GM21526 (cell line): ENCODE measurements at regions not wholly inside any gene's neighbourhood (a gene's known extent, or its start where the extent isn't known, plus 50 kb on each side); places are given as distances from the start of the nearest gene placed in this dataset.
"Not testable (repeated sequence)": the region's sequence is repeated elsewhere in the genome, so short reads cannot be mapped to it uniquely, and the experiment has no call there.

Experiments
- ATAC-seq: cut with Tn5 transposase; IDR thresholded peaks from one replicate; pipeline ENCODE4 v1.9.1; 2021; ENCODE audit warnings: moderate library complexity; ENCODE audit not compliant: unreplicated experiment, low FRiP score

DNA sequence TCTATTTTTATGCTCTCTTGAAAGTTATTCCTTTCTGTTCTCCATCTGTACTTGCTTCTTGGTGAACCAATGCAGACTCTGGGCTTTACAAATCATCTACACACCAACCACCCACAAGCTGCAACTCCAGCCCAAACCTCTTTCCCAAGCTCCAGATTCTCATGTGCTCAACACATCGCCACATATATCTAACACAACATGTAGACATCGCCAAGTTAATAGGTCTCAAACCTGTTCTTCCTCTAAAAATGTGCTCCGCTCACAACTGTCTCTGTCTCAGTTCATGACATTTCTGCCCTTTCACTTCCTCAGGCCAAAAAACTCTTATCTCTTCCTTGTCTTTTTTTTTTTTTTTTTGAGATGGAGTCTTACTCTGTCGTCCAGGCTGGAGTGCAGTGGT, 95.7 kb upstream of the EEPD1 start:
- ATAC-seq, result peak; percentile 81

- peak; percentile 83 for ATAC-seq
These were observed 94.9 kb upstream of the EEPD1 start for GRCh38 chr7:36058020-36058592.

DNA sequence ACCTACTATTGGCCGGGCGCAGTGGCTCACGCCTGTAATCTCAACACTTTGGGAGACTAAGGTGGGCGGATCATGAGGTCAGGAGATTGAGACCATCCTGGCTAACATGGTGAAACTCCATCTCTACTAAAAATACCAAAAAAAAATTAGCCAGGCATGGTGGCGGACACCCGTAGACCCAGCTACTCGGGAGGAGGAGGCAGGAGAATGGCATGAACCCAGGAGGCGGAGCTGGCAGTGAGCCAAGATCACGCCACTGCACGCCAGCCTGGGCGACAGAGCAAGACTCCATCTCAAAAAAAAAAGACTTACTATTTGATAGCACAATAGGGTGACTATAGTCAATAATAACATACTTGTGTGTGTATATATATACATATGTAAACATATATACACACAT, 92.7 kb upstream of the EEPD1 start:
- ATAC-seq, result not testable (repeated sequence)

GRCh38 chr7:36062154-36062815, 90.8 kb upstream of the EEPD1 start:
- ATAC-seq, result no peak

- no peak for ATAC-seq
These were observed 88.4 kb upstream of the EEPD1 start for GRCh38 chr7:36064676-36065075.

GRCh38 chr7:36065563-36066342, 87.3 kb upstream of the EEPD1 start:
- not testable (repeated sequence) for ATAC-seq

DNA sequence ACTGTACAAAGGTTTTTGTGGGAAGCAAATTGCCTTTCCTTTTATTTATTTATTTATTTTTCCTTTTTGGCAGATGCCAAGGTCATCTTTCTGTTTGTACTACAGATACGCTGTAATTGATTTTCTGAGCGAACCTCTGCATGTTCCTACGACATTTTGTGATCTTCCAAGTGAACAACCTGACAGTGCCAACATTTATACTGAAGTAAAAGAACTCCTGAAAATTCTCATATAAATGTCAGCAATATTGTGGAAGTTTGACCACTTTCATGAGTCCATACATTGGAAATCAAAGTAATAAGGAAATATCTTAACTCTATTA, 86.8 kb upstream of the EEPD1 start:
- no peak for ATAC-seq

DNA sequence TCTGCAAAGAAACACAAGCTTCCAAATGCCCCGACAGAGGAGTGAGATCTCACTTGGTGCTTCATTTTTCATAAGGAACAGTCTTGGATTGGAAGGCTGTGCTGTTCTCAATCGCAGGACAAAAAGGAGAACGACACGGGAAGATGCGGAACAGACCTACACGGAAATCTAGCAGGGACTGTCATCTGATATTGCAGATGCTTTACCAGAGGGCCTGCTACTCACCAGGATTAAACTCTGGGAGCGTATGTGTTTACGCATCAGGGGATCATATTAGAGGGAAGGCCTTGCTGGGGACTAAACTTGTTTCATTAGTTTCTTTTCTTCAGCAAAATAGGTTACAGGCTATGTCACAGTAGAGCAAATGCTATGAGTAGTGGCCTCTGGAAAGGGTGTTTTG, 82.8 kb upstream of the EEPD1 start:
- ATAC-seq, result no peak

DNA sequence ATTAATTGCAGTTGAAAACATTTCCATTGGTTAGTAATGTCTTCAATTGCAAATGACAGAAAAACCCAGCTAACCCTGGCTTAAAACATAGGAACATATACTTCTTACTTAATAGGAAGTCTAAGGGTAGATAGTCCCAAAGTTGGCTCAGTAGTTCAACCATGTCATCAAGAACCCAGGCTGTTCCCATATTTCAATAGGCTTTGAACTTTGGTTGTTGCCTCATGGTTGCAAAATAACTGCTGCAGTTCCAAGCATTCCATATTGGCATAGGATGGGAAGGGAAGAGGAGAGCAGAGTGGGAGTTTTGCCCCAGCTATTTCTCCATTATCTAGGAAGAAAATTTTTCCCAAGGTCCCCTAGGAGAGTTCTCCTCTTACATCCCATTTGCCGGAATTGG, 81.4 kb upstream of the EEPD1 start:
- no peak for ATAC-seq

DNA sequence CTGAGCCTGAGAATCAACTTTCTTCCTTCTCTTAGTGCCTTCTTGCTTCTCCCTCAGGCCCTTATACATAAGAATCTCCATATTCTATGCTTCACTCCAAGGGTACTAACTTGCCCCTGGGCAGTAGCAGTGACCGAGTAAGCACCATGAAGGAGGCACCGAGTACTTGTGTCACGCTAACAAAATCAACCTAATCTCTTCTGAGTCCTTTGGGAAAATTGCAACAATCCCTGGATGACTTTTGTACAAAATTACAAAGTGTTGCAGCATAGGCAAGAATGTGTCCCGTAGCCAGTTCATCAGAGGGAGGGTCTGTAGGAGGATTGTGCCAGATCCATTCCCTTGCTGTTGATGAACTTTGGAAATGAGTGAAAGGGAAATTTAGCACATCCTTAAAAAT, 80.4 kb upstream of the EEPD1 start:
- ATAC-seq, result no peak

GRCh38 chr7:36075561-36075960, 77.5 kb upstream of the EEPD1 start:
- no peak for ATAC-seq

GRCh38 chr7:36076074-36076473, 77.0 kb upstream of the EEPD1 start:
- ATAC-seq, result no peak

DNA sequence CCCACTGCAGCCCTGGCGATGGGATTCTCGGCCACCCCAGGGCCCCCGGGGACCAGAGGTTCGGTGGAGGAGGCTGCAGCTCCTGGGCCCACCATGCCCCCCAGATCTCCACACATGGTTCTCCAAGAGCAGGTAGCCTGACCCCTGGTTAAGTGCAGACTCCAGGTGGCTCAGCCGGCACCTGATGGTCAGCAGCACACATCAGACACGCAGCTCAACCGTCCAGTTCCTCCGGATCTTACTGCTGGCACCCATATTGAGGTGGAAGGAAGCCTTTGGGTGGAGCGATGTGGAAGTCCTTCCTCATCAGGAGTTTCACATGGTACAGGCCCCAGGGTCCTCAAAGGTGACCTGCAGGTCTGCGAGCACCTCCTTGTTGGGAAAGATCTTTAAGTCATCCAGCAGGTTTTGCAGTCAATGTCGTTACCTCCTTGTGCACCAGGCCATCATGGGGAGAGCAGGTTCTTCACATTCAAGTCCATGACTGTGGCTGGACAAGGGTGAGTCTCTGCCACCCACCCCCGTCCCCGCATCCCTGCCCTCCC, 74.2 kb upstream of the EEPD1 start:
- no peak for ATAC-seq

GRCh38 chr7:36079446-36080025, 73.5 kb upstream of the EEPD1 start:
- ATAC-seq, result no peak

DNA sequence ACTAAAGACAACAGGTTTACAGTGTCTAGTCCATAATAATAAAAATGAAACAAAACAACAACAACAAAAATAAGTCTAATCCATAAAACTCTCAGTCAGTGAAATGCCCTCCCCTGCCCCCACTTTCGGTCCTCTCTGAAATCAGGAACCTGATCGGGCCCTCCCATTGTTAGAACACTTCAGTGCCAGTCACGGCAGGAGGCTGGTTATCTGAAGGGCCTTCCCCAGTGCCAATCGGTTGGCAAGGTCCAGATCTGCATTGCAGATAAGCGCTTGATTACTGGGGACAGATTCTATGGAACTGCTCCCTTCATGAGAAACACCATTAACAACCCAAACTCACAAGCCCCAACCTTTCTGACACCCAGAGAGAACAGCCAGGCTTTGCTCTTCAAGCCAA, 72.2 kb upstream of the EEPD1 start:
- ATAC-seq, result no peak

GRCh38 chr7:36082216-36082615, 70.8 kb upstream of the EEPD1 start:
- no peak for ATAC-seq

DNA sequence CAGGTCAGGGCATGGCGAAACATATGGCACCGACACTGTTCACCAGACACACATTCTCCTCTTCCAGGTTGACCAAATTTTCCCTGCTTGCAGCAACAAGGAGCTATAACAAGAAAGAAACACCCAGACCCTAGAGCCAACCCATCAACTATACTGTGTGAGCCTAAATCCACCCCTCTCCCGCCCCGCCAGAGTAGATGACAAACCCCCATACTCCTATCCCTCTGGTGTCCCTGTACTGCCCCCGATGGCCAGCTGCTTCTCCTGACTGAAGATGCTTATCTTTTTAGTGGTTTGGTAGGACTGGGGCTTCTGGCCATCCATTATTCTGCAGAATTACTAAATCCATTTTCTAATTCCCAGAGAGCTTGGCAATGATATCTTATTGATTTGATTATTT, 70.1 kb upstream of the EEPD1 start:
- no peak for ATAC-seq

GRCh38 chr7:36083626-36084380, 69.3 kb upstream of the EEPD1 start:
- no peak for ATAC-seq

DNA sequence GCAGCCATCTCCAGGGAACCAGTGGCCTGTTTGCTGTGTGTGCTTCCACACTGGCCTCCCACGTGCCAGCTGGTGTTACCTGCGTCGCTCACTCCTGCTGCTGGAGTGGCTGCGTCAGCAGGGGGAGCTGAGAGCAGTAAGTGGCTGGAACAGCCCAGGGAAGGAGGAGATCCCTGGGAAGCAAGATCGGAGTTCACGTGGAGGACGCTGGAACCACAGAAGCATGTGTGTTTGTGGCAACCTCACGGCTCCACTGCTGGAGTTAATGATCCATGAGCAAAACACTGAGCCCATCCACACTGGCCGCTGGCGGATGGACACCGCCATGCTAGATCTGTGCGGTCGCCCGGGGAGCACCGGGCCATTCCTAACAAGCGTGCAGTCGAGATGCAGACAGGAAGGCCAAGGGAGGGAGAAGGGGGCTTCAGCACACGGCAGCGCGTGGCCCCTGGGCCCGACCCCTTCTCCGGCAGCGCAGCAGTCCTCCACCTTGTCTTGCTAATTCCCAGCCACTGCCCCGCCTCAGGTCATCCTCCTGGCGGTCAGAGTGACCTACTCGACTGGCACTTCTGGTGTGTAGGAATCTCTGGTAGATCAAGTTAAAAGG, 68.5 kb upstream of the EEPD1 start:
- no peak for ATAC-seq

- ATAC-seq, result no peak
These were observed 68.0 kb upstream of the EEPD1 start for GRCh38 chr7:36085096-36085495.
